GM11168 (cell line): ENCODE measurements at regions not wholly inside any gene's neighbourhood (a gene's known extent, or its start where the extent isn't known, plus 50 kb on each side); places are given as distances from the start of the nearest gene placed in this dataset.
"Not testable (repeated sequence)": the region's sequence is repeated elsewhere in the genome, so short reads cannot be mapped to it uniquely, and the experiment has no call there.

Experiments used
- in situ Hi-C: fragments of 300-500 bp; cut with MboI; formaldehyde crosslinking; loops from one replicate; pipeline ENCODE4 v1.12.0; 2022; ENCODE audit warnings: low sequenced_read_pairs; ENCODE audit not compliant: unreplicated experiment

- in situ Hi-C loops = no loop called here
Observed at GRCh38 chr1:221881805-221882581, 140.1 kb upstream of the DUSP10 start.

- in situ Hi-C loops = no loop called here
Observed at GRCh38 chr1:221880182-221880581, 138.3 kb upstream of the DUSP10 start.

DNA sequence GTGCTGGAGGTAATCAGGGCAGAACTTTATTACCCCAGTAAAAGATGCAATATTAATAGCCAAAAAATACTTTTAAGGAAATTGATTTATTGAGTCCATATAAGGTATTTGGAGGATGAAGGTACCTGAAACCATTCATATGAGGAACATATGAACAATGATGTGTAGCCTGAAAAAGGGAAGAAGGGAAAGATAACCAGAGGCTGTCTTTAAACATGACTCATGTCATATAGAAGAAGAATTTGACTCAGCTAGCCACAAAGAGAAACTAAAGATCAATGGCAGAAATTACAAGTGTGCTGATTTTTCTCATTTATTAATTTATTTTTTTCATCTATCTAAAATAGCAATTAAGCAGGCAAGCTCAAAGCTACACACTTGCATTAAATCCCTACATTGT is 136.2 kb upstream of the DUSP10 start:
- in situ Hi-C loops = no loop called here

GRCh38 chr1:221877311-221877710 is 135.4 kb upstream of the DUSP10 start:
- in situ Hi-C loops = no loop called here

DNA sequence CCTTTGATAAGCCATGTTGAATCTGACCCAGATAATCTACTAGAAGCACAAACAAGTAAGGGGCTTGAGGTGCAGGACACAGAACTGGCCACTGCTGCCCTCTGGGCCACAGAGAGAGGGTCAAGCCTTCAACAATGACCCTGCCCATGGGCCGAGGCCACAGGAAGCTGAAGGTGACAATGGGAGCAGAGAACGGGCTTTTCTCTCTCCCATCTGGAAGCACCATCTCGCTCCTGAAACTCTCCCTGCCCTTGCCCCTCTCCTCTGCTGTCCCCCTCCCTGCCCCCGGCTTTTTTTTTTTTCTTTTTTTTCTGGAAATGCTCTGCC is 133.1 kb upstream of the DUSP10 start:
- in situ Hi-C loops = no loop called here

- in situ Hi-C loops = no loop called here
Observed at GRCh38 chr1:221874285-221875003, 132.6 kb upstream of the DUSP10 start.

DNA sequence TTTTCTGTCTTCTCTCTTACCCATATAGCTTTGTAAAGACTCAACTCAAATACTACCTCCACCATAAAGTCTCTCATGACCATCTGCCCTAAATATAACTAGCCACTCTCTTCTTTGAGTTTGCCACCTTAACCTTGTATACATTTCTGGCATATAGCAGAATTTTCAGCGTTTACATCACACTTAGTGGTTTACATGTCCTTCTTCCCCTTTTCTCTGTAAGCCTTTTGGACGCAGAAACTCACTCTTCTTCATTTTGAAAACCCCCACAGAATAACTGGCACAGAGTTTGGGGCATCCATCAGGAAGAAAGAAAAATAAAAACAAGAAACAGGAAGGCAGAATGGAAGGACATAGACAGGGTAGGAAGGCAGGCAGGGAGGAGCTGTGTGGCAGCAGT is 131.8 kb upstream of the DUSP10 start:
- in situ Hi-C loops = no loop called here

DNA sequence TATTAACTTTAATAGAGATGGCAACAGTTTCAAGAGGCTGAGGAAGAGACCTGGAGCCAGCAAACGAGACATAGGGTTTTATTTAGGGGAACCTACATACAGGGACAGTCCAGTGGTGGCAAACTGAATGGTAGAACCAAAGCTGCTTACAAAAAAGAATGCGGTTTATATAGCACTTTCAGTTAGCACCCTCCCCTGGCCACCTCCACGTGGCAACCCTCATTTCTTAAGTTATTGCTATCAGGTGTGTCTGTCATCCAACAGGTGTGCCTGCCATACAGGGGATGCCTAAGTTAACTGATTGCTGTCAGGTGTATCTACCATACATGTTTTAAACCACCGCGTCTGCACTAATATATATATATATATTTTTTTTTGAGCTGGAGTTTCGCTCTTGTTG is 129.2 kb upstream of the DUSP10 start:
- in situ Hi-C loops = no loop called here

DNA sequence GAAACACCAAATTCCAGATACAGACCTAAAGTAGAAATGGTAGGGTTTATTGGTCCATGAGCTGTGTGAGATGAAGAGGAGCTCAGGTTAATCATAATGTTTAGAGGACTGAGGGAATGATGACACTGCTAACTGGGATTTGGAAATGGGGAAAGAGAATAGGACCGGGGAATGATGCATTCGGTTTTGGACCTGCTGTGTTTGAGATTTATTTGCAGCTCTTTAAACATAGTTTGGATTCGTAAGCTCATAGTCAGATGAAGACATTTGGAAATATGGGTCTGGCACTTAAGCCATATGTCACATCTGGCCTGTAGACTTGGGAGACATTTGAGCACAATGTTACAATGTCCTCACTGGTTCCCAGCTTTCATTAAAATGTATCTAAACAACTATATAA is 127.9 kb upstream of the DUSP10 start:
- in situ Hi-C loops = no loop called here

DNA sequence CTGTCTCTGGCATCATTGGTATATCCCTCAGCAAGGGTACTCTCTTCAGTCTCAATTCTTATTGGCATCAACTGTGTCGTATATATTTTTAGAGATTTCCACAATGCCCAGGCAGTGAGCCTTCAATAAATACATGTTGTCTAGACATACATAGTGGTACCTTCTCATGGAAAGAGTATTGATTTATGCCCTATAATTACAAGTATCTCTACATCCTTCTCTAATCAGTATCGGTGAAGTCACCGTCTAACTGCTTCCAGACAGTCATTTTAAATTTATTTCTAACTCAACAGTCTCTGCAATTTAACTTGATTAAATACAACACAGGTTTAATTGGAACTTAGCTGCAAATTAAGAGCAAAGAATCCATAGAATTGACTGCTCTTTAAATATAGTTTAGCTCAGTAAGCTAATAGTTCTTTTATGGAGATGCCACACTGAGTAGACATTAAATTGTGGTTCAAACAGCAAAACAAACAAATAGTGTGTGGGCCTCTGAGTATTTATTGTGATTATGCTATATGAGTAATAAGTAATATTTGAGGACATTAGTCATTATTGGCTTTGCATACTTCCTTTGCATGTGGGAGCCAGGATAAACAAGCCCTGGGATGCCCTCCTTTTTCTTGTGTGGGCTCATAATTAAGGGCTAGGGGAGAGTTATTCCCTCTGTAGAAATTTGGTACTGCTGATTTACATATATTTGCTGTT is 126.9 kb upstream of the DUSP10 start:
- in situ Hi-C loops = no loop called here

DNA sequence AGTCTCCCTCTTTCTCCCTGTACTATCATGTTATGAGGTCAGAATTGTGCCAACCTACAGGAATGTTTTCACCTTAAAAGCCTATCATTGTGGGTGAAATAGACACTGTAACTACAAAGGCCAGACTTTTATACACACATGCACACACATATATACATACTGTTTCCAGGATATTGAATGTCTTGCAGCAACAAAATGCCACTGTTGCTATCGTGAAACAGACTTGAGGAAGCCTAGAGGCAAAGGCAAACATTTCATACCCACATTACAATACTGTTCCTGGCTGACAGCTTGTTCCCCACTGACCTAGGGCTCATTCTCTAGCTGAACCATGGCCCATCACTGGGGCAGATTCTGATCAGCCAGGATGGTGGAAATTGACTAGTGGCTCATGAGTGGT is 125.1 kb upstream of the DUSP10 start:
- in situ Hi-C loops = no loop called here

DNA sequence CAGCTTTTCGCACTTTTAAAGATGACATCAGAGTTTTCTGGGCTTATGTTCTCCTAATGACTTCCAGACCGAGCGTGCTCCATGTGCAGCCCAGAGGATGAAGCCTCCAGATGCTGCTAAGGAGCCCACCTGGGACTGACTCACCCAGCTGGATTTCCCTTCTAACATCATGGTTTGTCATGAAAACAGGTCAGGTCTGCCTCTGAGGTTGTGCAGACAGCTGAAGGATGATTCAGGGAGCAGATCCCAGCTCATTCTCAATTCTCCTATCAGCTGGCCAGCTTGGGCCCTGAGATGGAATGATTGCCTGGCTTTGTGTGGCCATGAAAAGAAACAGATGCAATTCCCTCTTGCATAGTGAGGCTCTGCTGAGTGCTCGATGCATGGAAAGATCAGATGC is 123.9 kb upstream of the DUSP10 start:
- in situ Hi-C loops = no loop called here

DNA sequence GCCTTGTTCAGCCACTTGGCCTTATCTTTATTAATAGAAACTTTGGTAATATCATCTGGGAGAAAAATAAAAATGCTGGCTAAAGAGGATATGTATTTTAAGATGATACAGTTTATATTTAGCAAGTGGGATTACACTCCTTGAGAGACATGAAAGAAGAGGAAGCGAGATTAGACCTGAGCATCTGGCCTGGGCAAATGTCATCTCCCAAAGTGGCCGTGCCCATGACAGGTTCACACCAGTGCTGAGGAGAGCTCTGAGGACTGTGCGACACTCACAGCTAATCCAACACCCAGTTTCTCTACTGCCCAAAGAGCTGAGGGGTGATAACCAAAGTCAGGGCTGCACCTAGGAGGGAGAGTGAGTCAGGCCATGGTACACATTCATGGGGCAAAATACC is 121.7 kb upstream of the DUSP10 start:
- in situ Hi-C loops = no loop called here

- in situ Hi-C loops = no loop called here
Observed at GRCh38 chr1:221862971-221863370, 121.1 kb upstream of the DUSP10 start.

DNA sequence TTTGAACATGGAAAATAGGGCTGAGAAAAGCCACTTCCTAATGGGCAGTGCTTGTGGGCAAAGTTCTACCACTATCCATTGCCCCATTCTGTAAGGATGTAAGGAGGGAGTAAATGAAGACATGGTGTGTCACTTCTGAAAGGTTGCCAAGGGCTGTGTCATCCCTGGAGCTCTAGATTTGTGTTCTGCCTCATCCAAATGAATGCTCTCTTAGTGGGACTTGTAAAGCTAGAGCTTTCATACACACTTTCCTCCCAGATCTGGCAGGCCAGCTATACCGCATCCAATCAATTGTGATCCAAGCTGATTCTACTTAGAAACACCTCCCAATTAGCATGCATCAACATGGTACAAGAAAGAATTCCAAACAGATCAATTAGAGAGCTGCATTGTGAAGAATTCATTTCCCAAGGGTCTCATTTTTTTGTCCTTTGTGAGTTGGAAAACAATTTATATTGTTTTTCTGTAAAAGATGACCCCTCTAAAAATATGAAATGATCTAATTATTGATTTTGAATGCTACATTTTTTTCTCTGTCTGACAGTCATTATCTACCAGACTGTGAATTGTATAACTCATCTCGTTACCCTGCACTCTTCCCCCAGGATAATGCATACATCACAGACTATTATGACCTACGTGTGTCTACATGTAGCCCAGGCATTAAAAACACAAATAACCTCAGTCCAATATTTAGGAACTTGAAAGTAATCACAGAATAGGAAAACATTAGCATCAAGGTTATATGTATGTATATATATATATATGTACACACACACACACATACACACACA is 117.1 kb upstream of the DUSP10 start:
- in situ Hi-C loops = no loop called here

- in situ Hi-C loops = not testable (repeated sequence)
Observed at GRCh38 chr1:221857094-221857444, 115.2 kb upstream of the DUSP10 start.

DNA sequence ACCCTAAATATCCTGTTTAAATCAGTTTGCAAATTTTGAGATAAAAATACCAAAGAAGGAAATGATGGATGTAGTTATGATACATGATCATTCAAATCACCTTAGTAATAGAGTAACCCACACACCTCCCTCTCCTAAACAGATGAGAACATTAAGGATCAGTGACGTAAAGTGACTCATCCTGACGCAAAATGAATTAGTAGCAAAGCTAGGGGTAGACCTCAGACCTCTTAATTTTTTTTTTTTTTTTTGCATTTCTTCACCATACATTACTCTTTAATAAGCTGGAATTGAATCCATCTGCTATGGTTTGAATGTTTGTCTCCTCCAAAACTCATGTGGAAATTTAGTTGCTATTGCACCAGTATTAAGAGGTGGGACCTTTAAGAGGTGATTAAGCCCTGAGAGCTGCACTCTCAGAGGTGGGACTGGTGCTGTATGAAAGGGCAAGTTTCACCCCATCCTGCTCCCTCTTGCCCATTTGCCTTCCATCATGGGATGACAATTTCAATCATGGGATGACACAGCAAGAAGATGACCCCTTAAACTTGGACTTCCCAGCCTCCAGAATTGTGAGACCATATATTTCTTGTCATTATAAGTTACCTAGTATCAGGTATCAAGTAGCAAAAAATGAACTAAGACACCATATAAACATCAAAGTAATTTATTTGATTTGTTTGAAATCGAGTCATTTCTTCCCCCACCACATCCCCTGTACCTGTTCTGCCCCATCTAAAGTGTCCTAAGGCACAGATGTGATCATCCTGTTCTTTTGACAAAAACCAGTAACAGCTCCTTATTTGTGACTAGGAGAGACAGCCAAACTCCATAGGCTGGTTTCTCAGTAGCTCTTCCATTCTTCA is 114.6 kb upstream of the DUSP10 start:
- in situ Hi-C loops = no loop called here

- in situ Hi-C loops = no loop called here
Observed at GRCh38 chr1:221855156-221855555, 113.3 kb upstream of the DUSP10 start.

GRCh38 chr1:221851336-221851735 is 109.4 kb upstream of the DUSP10 start:
- in situ Hi-C loops = no loop called here
